ENCODE measurements at regions not wholly inside any gene's neighbourhood (a gene's known extent, or its start where the extent isn't known, plus 50 kb on each side); places are given as distances from the start of the nearest gene placed in this dataset.

DNA sequence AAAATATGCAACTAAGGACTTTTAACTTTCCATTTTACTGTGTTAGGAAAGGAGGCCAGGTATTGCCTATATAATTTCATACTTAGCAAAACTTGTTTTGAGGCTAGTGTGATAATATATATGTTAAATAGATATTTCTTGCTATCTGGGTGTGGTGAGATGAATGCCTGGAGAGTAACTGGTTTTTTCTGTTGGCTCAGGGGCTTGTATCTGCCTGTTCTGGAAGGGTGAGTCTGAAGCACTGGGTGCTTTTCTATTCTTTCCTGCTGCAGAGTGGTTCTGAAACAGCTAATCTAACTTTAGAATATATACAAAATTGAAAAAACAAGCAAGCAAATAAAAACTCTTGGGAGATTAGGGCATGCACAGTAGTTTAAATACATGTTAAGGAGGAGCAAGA lies 64.6 kb upstream of the MYCBP2 start:
- no peak overlapping the region for H3K27ac ChIP-seq (ENCODE audit: low read depth, low read length)
- Mint-ChIP-seq H3K4me1 (no peaks in the 10 kb centered on the region), H3K36me3 (ENCODE audit: low read depth) (no peaks in the 10 kb centered on the region), H3K4me3 (no peak overlapping the region), H3K9me3 (peaks cover 2% of the 10 kb centered on the region), H3K27me3 (ENCODE audit: insufficient read depth) (no peaks in the 10 kb centered on the region), H3K27ac (no peak overlapping the region)
- H3K4me3 ChIP-seq (ENCODE audit: low read length), result no peak overlapping the region
- no peaks in the 10 kb centered on the region for H3K27me3 ChIP-seq (ENCODE audit: control insufficient read depth, insufficient read depth, low read length, poor library complexity, severe bottlenecking)
- no peaks in the 10 kb centered on the region for H3K36me3 ChIP-seq (ENCODE audit: control insufficient read depth, insufficient read depth, low read length)
- H3K9ac ChIP-seq (ENCODE audit: extremely low read depth, low read length, poor library complexity, severe bottlenecking), result no peak overlapping the region
- H3K4me1 ChIP-seq (ENCODE audit: control insufficient read depth, insufficient read depth, low read length), result no peaks in the 10 kb centered on the region
- H3K9me3 ChIP-seq (ENCODE audit: control insufficient read depth, low read length), result no peaks in the 10 kb centered on the region
- no peak for DNase-seq
- TF ChIP-seq, protein P1, sequence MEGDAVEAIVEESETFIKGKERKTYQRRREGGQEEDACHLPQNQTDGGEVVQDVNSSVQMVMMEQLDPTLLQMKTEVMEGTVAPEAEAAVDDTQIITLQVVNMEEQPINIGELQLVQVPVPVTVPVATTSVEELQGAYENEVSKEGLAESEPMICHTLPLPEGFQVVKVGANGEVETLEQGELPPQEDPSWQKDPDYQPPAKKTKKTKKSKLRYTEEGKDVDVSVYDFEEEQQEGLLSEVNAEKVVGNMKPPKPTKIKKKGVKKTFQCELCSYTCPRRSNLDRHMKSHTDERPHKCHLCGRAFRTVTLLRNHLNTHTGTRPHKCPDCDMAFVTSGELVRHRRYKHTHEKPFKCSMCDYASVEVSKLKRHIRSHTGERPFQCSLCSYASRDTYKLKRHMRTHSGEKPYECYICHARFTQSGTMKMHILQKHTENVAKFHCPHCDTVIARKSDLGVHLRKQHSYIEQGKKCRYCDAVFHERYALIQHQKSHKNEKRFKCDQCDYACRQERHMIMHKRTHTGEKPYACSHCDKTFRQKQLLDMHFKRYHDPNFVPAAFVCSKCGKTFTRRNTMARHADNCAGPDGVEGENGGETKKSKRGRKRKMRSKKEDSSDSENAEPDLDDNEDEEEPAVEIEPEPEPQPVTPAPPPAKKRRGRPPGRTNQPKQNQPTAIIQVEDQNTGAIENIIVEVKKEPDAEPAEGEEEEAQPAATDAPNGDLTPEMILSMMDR (conservative IDR thresholded peaks at IDR 0.05), result no peak

DNA sequence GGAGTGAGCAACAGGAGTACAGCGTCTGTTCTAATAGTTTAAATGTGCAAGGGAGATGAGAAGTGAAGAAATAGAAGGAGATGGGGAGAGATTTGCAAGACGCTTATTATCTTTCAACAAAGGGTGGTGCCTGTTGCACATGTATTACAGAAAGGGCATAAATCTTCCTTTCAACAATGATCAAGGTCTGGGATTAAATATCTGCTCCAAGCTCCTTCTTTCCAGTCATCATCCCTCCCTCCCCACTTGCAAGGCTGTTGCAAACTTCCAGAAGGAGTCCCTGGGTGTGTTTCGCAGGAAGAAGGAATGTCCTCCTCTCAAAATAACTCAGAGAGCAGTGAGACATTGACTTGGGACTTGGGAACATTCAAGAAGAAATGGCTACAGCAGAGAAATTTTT lies 63.5 kb upstream of the MYCBP2 start:
- Mint-ChIP-seq H3K4me1 (no peaks in the 10 kb centered on the region), H3K4me3 (no peak overlapping the region), H3K36me3 (ENCODE audit: low read depth) (no peaks in the 10 kb centered on the region), H3K9me3 (peaks cover 2% of the 10 kb centered on the region), H3K27me3 (ENCODE audit: insufficient read depth) (no peaks in the 10 kb centered on the region), H3K27ac (no peak overlapping the region)
- Histone ChIP-seq H3K9me3 (ENCODE audit: control insufficient read depth, low read length) (no peaks in the 10 kb centered on the region), H3K4me3 (ENCODE audit: low read length) (no peak overlapping the region), H3K27ac (ENCODE audit: low read depth, low read length) (no peak overlapping the region), H3K4me1 (ENCODE audit: control insufficient read depth, insufficient read depth, low read length) (no peaks in the 10 kb centered on the region), H3K36me3 (ENCODE audit: control insufficient read depth, insufficient read depth, low read length) (no peaks in the 10 kb centered on the region), H3K27me3 (ENCODE audit: control insufficient read depth, insufficient read depth, low read length, poor library complexity, severe bottlenecking) (no peaks in the 10 kb centered on the region), H3K9ac (ENCODE audit: extremely low read depth, low read length, poor library complexity, severe bottlenecking) (no peak overlapping the region)
- TF ChIP-seq, protein P1 (conservative IDR thresholded peaks at IDR 0.05), result no peak
- no peak for DNase-seq
- WGBS, 2 experiments (ENCODE audit: insufficient coverage in 1 of 2, insufficient read length in 1 of 2), result 93 to 100% methylated on average over 2 to 3 of the region's 3 CpGs

DNA sequence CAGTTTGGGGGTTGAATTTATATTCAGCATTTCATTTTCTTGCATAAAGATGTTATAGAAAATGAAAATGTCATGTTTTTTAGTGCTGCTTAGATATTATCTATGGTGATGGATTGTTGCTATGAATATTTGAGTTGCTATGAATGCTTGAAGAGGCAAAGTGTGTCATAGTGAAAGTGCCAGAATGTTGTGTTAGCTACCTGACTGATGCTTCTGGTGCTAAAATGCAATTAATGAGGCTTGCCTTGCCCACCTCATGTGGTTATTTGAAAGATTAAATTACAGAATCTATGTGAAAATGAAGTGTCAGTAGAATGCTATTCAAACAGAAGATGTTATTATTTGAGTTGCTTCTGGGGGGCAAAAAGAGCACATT lies 62.7 kb upstream of the MYCBP2 start:
- no peak overlapping the region for H3K27ac Mint-ChIP-seq
- H3K27me3 Mint-ChIP-seq (ENCODE audit: insufficient read depth), result no peaks in the 10 kb centered on the region
- peaks cover 2% of the 10 kb centered on the region for H3K9me3 Mint-ChIP-seq
- H3K4me1 Mint-ChIP-seq, result no peaks in the 10 kb centered on the region
- no peaks in the 10 kb centered on the region for H3K27me3 ChIP-seq (ENCODE audit: control insufficient read depth, insufficient read depth, low read length, poor library complexity, severe bottlenecking)
- TF ChIP-seq, protein P1 (conservative IDR thresholded peaks at IDR 0.05), result no peak
- H3K9me3 ChIP-seq (ENCODE audit: control insufficient read depth, low read length), result no peaks in the 10 kb centered on the region
- no peak overlapping the region for H3K4me3 Mint-ChIP-seq
- H3K4me1 ChIP-seq (ENCODE audit: control insufficient read depth, insufficient read depth, low read length), result no peaks in the 10 kb centered on the region
- no peak overlapping the region for H3K9ac ChIP-seq (ENCODE audit: extremely low read depth, low read length, poor library complexity, severe bottlenecking)
- H3K36me3 ChIP-seq (ENCODE audit: control insufficient read depth, insufficient read depth, low read length), result no peaks in the 10 kb centered on the region
- H3K36me3 Mint-ChIP-seq (ENCODE audit: low read depth), result no peaks in the 10 kb centered on the region
- no peak overlapping the region for H3K4me3 ChIP-seq (ENCODE audit: low read length)
- no peak for DNase-seq
- no peak overlapping the region for H3K27ac ChIP-seq (ENCODE audit: low read depth, low read length)

All from endodermal cell (in vitro differentiated cells).